HepG2 (cell line): ENCODE measurements at regions not wholly inside any gene's neighbourhood (a gene's known extent, or its start where the extent isn't known, plus 50 kb on each side); places are given as distances from the start of the nearest gene placed in this dataset.
A peak's percentile ranks its signal among the peaks of the same experiment; 100 is the strongest.

ENCODE experiments used
- AGO1 ChIP-seq: fragments of 200-400 bp; formaldehyde crosslinking; IDR thresholded peaks from 2 replicates; pipeline ENCODE4 v1.6.1; 2017; ENCODE audit warnings: mild to moderate bottlenecking, low read depth, low read length, moderate library complexity; ENCODE audit not compliant: poor library complexity, severe bottlenecking
- BRD4 ChIP-seq: sonication (generic); formaldehyde crosslinking; IDR thresholded peaks from 2 replicates; pipeline ENCODE4 v1.4.0; 2020; ENCODE audit warnings: missing genetic modification reagents
- ERF ChIP-seq: IDR thresholded peaks from 2 replicates; pipeline ENCODE4 v1.6.1; 2018; ENCODE audit warnings: missing biosample characterization, missing genetic modification reagents
- FOSL2 ChIP-seq: sonication (generic); formaldehyde crosslinking; IDR thresholded peaks from 2 replicates; pipeline ENCODE4 v1.4.0; 2020; ENCODE audit warnings: missing genetic modification reagents
- KDM6A ChIP-seq: IDR thresholded peaks from 2 replicates; pipeline ENCODE4 v1.6.1; 2016; ENCODE audit warnings: low read depth
- MAX ChIP-seq: IDR thresholded peaks from 2 replicates; pipeline ENCODE4 v1.6.1; 2012; ENCODE audit warnings: inconsistent platforms
- MAZ ChIP-seq, 2 experiments: sonication (generic) in 1 of 2; formaldehyde crosslinking in 1 of 2; IDR thresholded peaks; 2 replicates each; pipeline versions ENCODE4 v1.5.0 to v1.6.1; 2012 to 2020; ENCODE audit warnings: low read depth in 2 of 2, mild to moderate bottlenecking in 2 of 2, borderline replicate concordance in 1 of 2, improper control_type of control experiment in 1 of 2, low read length in 1 of 2, missing genetic modification reagents in 1 of 2, moderate library complexity in 1 of 2
- MIER3 ChIP-seq: IDR thresholded peaks from 2 replicates; pipeline ENCODE4 v1.6.1; 2016; ENCODE audit warnings: missing compliant biosample characterization, borderline replicate concordance
- RFX5 ChIP-seq: IDR thresholded peaks from 2 replicates; pipeline ENCODE4 v1.6.1; 2011; ENCODE audit warnings: low read depth, low read length, improper control_type of control experiment
- SP5 ChIP-seq: IDR thresholded peaks from 2 replicates; pipeline ENCODE4 v1.6.1; 2016; ENCODE audit warnings: low read depth, borderline replicate concordance
- TRIM24 ChIP-seq: sonication (generic); formaldehyde crosslinking; IDR thresholded peaks from 2 replicates; pipeline ENCODE4 v1.8.0; 2022; ENCODE audit warnings: mild to moderate bottlenecking, missing genetic modification reagents
- ZBTB40 ChIP-seq, 2 experiments: fragments of 450-650 bp in 1 of 2; sonication (generic) in 1 of 2; formaldehyde crosslinking in 1 of 2; IDR thresholded peaks; 2 replicates each; pipeline versions ENCODE4 v1.6.1 to v1.8.0; 2016 to 2022; ENCODE audit warnings: antibody characterized with exemption in 1 of 2, mild to moderate bottlenecking in 1 of 2, missing genetic modification reagents in 1 of 2
- ZFY ChIP-seq: sonication (generic); formaldehyde crosslinking; IDR thresholded peaks from 2 replicates; pipeline ENCODE4 v1.4.0; 2020; ENCODE audit warnings: missing genetic modification reagents
- ZKSCAN5 ChIP-seq: sonication (generic); formaldehyde crosslinking; IDR thresholded peaks from 2 replicates; pipeline ENCODE4 v1.5.1; 2020; ENCODE audit warnings: mild to moderate bottlenecking, missing genetic modification reagents
- ZNF513 ChIP-seq: sonication (generic); formaldehyde crosslinking; conservative IDR thresholded peaks from 2 replicates; pipeline ENCODE4 v1.5.0; 2020; ENCODE audit warnings: missing genetic modification reagents
- ZNF740 ChIP-seq: sonication (generic); formaldehyde crosslinking; IDR thresholded peaks from 2 replicates; pipeline ENCODE4 v1.4.0; 2020; ENCODE audit warnings: missing genetic modification reagents
- ZNF75D ChIP-seq: sonication (generic); formaldehyde crosslinking; IDR thresholded peaks from 2 replicates; pipeline ENCODE4 v1.8.1; 2023; ENCODE audit warnings: missing genetic modification reagents, mild to moderate bottlenecking, borderline replicate concordance

- no peak for TF ChIP-seq ZKSCAN5 (CRISPR knock-in tag)
- peak; percentile 72; the same call in 1 of the 2 replicates for TF ChIP-seq BRD4 (CRISPR knock-in tag)
- TF ChIP-seq SP5: 0 out of 2 replicates have a peak, but pooled peaks have one; percentile 33
- TF ChIP-seq MAZ (IDR thresholded peaks at IDR 0.05; ENCODE audit: borderline replicate concordance, low read depth, low read length): peak; percentile 70; the same call in 1 of the 2 replicates
- peak; percentile 59 for TF ChIP-seq MAZ (CRISPR knock-in tag; IDR thresholded peaks at IDR 0.05; ENCODE audit: low read depth)
- peak; percentile 21; the same call in 1 of the 2 replicates for TF ChIP-seq MAX
- no peak for TF ChIP-seq TRIM24 (CRISPR knock-in tag)
- no peak for TF ChIP-seq ZNF513 (CRISPR knock-in tag)
- no peak for TF ChIP-seq RFX5
- no peak for TF ChIP-seq AGO1
- peak; percentile 78 for TF ChIP-seq ERF (CRISPR knock-in tag)
- TF ChIP-seq ZFY (CRISPR knock-in tag): peak; percentile 40; the same call in 1 of the 2 replicates
- TF ChIP-seq ZBTB40 (IDR thresholded peaks at IDR 0.05): no peak
- peak; percentile 51; the same call in 1 of the 2 replicates for TF ChIP-seq ZBTB40 (CRISPR knock-in tag; IDR thresholded peaks at IDR 0.05)
- TF ChIP-seq MIER3 (CRISPR knock-in tag): peak; percentile 22; the same call in 1 of the 2 replicates
- no peak for TF ChIP-seq ZNF75D
- no peak for TF ChIP-seq ZNF740 (CRISPR knock-in tag)
- TF ChIP-seq FOSL2: peak; percentile 72
- TF ChIP-seq KDM6A: 0 out of 2 replicates have a peak, but pooled peaks have one; percentile 28
Observed at GRCh38 chr5:42875785-42876374, 64.2 kb upstream of the SELENOP start (continued).
